Gastroesophageal sphincter (tissue), 4 donors: ENCODE measurements at regions not wholly inside any gene's neighbourhood (a gene's known extent, or its start where the extent isn't known, plus 50 kb on each side); places are given as distances from the start of the nearest gene placed in this dataset.

Source experiments
- ATAC-seq: fragments of 150-250 bp; one replicate; pipeline ENCODE4 v1.9.1; 2016; ENCODE audit warnings: mild to moderate bottlenecking, moderate library complexity
- H3K27ac ChIP-seq, 4 donors: fragments of 200-600 bp; sonication (generic) in 3 of 4; 1 replicate in 3 of 4; 2 replicates in 1 of 4; pipeline ENCODE4 v1.5.1; 2016 to 2019
- H3K27me3 ChIP-seq: fragments of 200-600 bp; sonication (generic); one replicate; pipeline ENCODE4 v1.5.1; 2019
- H3K36me3 ChIP-seq, 2 donors: fragments of 200-600 bp; sonication (generic); one replicate each; pipeline ENCODE4 v1.5.1; 2019; ENCODE audit warnings: control low read depth in 1 of 2
- H3K4me1 ChIP-seq, 3 donors: fragments of 200-600 bp; sonication (generic); 1 replicate in 2 of 3; 2 replicates in 1 of 3; pipeline ENCODE4 v1.5.1; 2016 to 2019; ENCODE audit warnings: control low read depth in 2 of 3
- H3K4me3 ChIP-seq, 2 donors: fragments of 200-600 bp; sonication (generic); one replicate each; pipeline ENCODE4 v1.5.1; 2019; ENCODE audit warnings: mild to moderate bottlenecking in 1 of 2, moderate library complexity in 1 of 2
- H3K9me3 ChIP-seq, 3 donors: fragments of 200-600 bp; sonication (generic); one replicate each; pipeline ENCODE4 v1.5.1; 2017 to 2019; ENCODE audit warnings: control low read depth in 2 of 3
- CTCF ChIP-seq, 4 experiments: fragments of 200-600 bp in 2 of 4; fragments of 450-650 bp in 2 of 4; sonication (generic) in 1 of 4; IDR thresholded peaks; one replicate each; pipeline ENCODE4 v1.5.1; 2017 to 2019; ENCODE audit warnings: antibody characterized with exemption in 4 of 4, mild to moderate bottlenecking in 2 of 4, moderate library complexity in 2 of 4
- EP300 ChIP-seq: sonication (generic); formaldehyde crosslinking; IDR thresholded peaks from one replicate; pipeline ENCODE4 v1.6.1; 2017; ENCODE audit warnings: antibody characterized with exemption, mild to moderate bottlenecking
- POLR2A ChIP-seq, 2 donors: fragments of 450-650 bp; IDR thresholded peaks; one replicate each; pipeline ENCODE4 v1.6.1; 2017; ENCODE audit warnings: antibody characterized with exemption in 2 of 2, mild to moderate bottlenecking in 2 of 2, moderate library complexity in 1 of 2
- POLR2AphosphoS5 ChIP-seq: sonication (generic); formaldehyde crosslinking; IDR thresholded peaks from one replicate; pipeline ENCODE4 v1.6.1; 2017; ENCODE audit warnings: antibody characterized with exemption
- WGBS, 2 donors: methylation state at CpG; one replicate each; pipeline ENCODE4 v1.1.5; 2018; ENCODE audit warnings: low coverage in 1 of 2; 5-methylcytosine and 5-hydroxymethylcytosine counted together

- Histone ChIP-seq H3K4me1 (no peaks in the 10 kb centered on the region), H3K27me3 (no peaks in the 10 kb centered on the region), H3K9me3 (no peaks in the 10 kb centered on the region), H3K27ac (no peak overlapping the region), H3K36me3 (no peaks in the 10 kb centered on the region), H3K4me3 (no peak overlapping the region)
- no peak for ATAC-seq
- no peak for TF ChIP-seq CTCF (IDR thresholded peaks at IDR 0.05)
- no peak for TF ChIP-seq POLR2AphosphoS5
- TF ChIP-seq EP300, result no peak
- no peak for TF ChIP-seq POLR2A (IDR thresholded peaks at IDR 0.05)
- 46 to 71% methylated on average over 5 to 6 of the region's 6 CpGs for WGBS, 2 donors
Measured at GRCh38 chr4:181618038-181618618, 625.1 kb upstream of the TENM3 start.

- WGBS, 2 donors, result 85% methylated on average over 5 of the region's 5 CpGs; no CpG with 5 or more reads in 1 of the 2 donors
- H3K9me3 ChIP-seq, result no peaks in the 10 kb centered on the region
- TF ChIP-seq CTCF (IDR thresholded peaks at IDR 0.05) (no peak), POLR2AphosphoS5 (no peak), POLR2A (IDR thresholded peaks at IDR 0.05) (no peak), EP300 (no peak)
- ATAC-seq, result no peak
- H3K27me3 ChIP-seq, result no peaks in the 10 kb centered on the region
- no peak overlapping the region for H3K4me3 ChIP-seq
- H3K27ac ChIP-seq, result no peak overlapping the region
- H3K4me1 ChIP-seq, result no peaks in the 10 kb centered on the region
- no peaks in the 10 kb centered on the region for H3K36me3 ChIP-seq
Measured at GRCh38 chr4:181618896-181619295, 624.3 kb upstream of the TENM3 start.

- Histone ChIP-seq H3K27ac (no peak overlapping the region), H3K4me1 (no peaks in the 10 kb centered on the region), H3K27me3 (no peaks in the 10 kb centered on the region), H3K9me3 (no peaks in the 10 kb centered on the region), H3K36me3 (no peaks in the 10 kb centered on the region), H3K4me3 (no peak overlapping the region)
- 94 to 100% methylated on average over 4 of the region's 7 CpGs for WGBS, 2 donors
- no peak for TF ChIP-seq CTCF (IDR thresholded peaks at IDR 0.05)
- TF ChIP-seq POLR2A (IDR thresholded peaks at IDR 0.05), result no peak
- no peak for TF ChIP-seq POLR2AphosphoS5
- TF ChIP-seq EP300, result no peak
- ATAC-seq, result no peak
Measured at GRCh38 chr4:181619651-181620050, 623.6 kb upstream of the TENM3 start.

GRCh38 chr4:181637186-181638105, 605.8 kb upstream of the TENM3 start:
- TF ChIP-seq EP300 (no peak), POLR2A (IDR thresholded peaks at IDR 0.05) (no peak)
- Histone ChIP-seq H3K4me1 (no peaks in the 10 kb centered on the region), H3K27ac (no peak overlapping the region), H3K9me3 (no peaks in the 10 kb centered on the region), H3K4me3 (no peak overlapping the region), H3K27me3 (no peaks in the 10 kb centered on the region), H3K36me3 (no peaks in the 10 kb centered on the region)
- WGBS, 2 donors, result 63 to 68% methylated on average over 7 to 12 of the region's 12 CpGs
- peak; percentile 70 for ATAC-seq

GRCh38 chr4:181643466-181643865, 599.7 kb upstream of the TENM3 start:
- TF ChIP-seq EP300, result no peak
- Histone ChIP-seq H3K4me1 (no peaks in the 10 kb centered on the region), H3K27ac (no peak overlapping the region), H3K4me3 (no peak overlapping the region), H3K27me3 (peaks cover 13% of the 10 kb centered on the region), H3K9me3 (no peaks in the 10 kb centered on the region), H3K36me3 (no peaks in the 10 kb centered on the region)
- WGBS, 2 donors, result 94 to 100% methylated on average over 1 to 2 of the region's 2 CpGs
- ATAC-seq, result no peak

- Histone ChIP-seq H3K27me3 (peaks cover 13% of the 10 kb centered on the region), H3K4me1 (no peaks in the 10 kb centered on the region), H3K4me3 (no peak overlapping the region), H3K36me3 (no peaks in the 10 kb centered on the region), H3K27ac (no peak overlapping the region), H3K9me3 (no peaks in the 10 kb centered on the region)
- 17 to 19% methylated on average over 2 of the region's 2 CpGs for WGBS, 2 donors
- ATAC-seq, result no peak
- no peak for TF ChIP-seq POLR2AphosphoS5
- TF ChIP-seq CTCF (IDR thresholded peaks at IDR 0.05), result no peak
- TF ChIP-seq EP300, result no peak
- no peak for TF ChIP-seq POLR2A (IDR thresholded peaks at IDR 0.05)
Measured at GRCh38 chr4:181645489-181645888, 597.7 kb upstream of the TENM3 start.
